ENCODE measurements at regions not wholly inside any gene's neighbourhood (a gene's known extent, or its start where the extent isn't known, plus 50 kb on each side); places are given as distances from the start of the nearest gene placed in this dataset.

DNA sequence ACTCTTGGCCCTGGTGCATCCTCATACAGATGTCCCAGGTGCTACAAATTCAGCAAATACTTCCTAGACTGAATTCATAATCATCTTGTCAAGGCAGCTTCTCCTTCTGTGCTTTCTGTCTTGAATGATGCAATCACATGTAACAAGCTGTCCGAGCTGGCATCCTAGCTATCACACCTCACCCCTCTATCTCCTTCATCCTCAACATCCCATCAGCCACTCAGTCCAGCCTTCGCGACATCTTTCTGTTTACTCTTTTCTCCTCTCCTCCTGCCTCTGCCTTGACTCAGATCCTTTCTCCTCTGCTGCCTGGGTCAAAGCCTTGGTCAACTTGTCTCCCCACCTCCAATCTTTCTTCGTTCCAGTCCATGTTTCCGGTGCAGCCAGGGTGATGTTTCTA is 240.4 kb upstream of the CELF2 start:
- FAIRE-seq = no peak

DNA sequence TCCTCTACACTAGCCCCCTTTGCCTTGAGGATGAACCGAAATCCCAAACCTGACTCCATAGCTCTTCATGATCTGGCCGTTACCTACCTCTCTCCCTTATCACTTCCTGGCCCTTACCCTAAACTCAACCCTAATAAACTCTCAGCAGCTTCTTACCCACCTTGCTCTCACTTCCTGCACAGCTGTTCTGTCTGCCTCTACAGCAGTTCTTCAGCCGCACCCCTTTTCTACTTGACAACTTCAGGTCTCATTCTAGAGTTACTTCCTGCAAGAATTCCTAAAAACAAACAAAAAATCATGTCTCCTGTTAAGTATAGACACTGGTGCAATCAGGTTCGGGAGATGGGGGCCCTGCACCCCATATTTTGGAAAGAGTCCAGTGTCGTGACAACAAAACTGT is 239.9 kb upstream of the CELF2 start:
- Histone ChIP-seq H3K4me3 (ENCODE audit: control insufficient read depth in 2 of 3, extremely low read depth in 1 of 3, insufficient read depth in 2 of 3, low read depth in 1 of 3, low read length in 3 of 3) (no peak overlapping the region), H2AFZ (ENCODE audit: control insufficient read depth, low read length) (no peak overlapping the region), H3K9me1 (ENCODE audit: control insufficient read depth, extremely low read depth, insufficient read depth, low read length) (no peaks in the 10 kb centered on the region), H3K27me3 (ENCODE audit: control insufficient read depth, extremely low read depth, insufficient read depth, low read length) (no peaks in the 10 kb centered on the region), H3K4me2 (ENCODE audit: control insufficient read depth, extremely low read depth, insufficient read depth, low read depth, low read length) (no peak overlapping the region), H3K4me1 (ENCODE audit: control insufficient read depth, extremely low read depth, insufficient read depth, low read length) (no peaks in the 10 kb centered on the region), H4K20me1 (ENCODE audit: control insufficient read depth, extremely low read depth, insufficient read depth, low read length) (no peaks in the 10 kb centered on the region), H3K27ac (ENCODE audit: control insufficient read depth, insufficient read depth, low read length) (no peak overlapping the region), H3K9ac (ENCODE audit: control insufficient read depth, extremely low read depth, insufficient read depth, low read length) (no peak overlapping the region), H3K79me2 (ENCODE audit: control insufficient read depth, insufficient read depth, low read length) (no peaks in the 10 kb centered on the region), H3K9me3 (ENCODE audit: control insufficient read depth, low read depth, low read length) (peaks cover 2% of the 10 kb centered on the region), H3K36me3 (ENCODE audit: control insufficient read depth in 2 of 2, extremely low read depth in 1 of 2, insufficient read depth in 2 of 2, low read length in 2 of 2) (peaks cover 0 to 3% of the 10 kb centered on the region in 2 experiments)
- DNase-seq (ENCODE audit: low read depth, low spot score) (no peak), FAIRE-seq (no peak)
- dilution Hi-C loops (cut with MboI; ENCODE audit: extremely low pct_ligation_motif_present, low sequenced_read_pairs) = no loop called here
- TF ChIP-seq, protein P1, sequence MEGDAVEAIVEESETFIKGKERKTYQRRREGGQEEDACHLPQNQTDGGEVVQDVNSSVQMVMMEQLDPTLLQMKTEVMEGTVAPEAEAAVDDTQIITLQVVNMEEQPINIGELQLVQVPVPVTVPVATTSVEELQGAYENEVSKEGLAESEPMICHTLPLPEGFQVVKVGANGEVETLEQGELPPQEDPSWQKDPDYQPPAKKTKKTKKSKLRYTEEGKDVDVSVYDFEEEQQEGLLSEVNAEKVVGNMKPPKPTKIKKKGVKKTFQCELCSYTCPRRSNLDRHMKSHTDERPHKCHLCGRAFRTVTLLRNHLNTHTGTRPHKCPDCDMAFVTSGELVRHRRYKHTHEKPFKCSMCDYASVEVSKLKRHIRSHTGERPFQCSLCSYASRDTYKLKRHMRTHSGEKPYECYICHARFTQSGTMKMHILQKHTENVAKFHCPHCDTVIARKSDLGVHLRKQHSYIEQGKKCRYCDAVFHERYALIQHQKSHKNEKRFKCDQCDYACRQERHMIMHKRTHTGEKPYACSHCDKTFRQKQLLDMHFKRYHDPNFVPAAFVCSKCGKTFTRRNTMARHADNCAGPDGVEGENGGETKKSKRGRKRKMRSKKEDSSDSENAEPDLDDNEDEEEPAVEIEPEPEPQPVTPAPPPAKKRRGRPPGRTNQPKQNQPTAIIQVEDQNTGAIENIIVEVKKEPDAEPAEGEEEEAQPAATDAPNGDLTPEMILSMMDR (optimal IDR thresholded peaks at IDR 0.05 in 1 of 3, IDR thresholded peaks at IDR 0.05 in 1 of 3, conservative IDR thresholded peaks at IDR 0.05 in 1 of 3; ENCODE audit: extremely low read depth in 1 of 3, insufficient read depth in 2 of 3, low read length in 3 of 3) = no peak
- no peak for TF ChIP-seq EZH2 (IDR thresholded peaks at IDR 0.05; ENCODE audit: low read length)

More for the DNA sequence above, 240.4 kb upstream of the CELF2 start:
- no peak overlapping the region for H3K9ac ChIP-seq (ENCODE audit: control insufficient read depth, extremely low read depth, insufficient read depth, low read length)
- H4K20me1 ChIP-seq (ENCODE audit: control insufficient read depth, extremely low read depth, insufficient read depth, low read length) = no peaks in the 10 kb centered on the region
- no peaks in the 10 kb centered on the region for H3K27me3 ChIP-seq (ENCODE audit: control insufficient read depth, extremely low read depth, insufficient read depth, low read length)
- H3K9me3 ChIP-seq (ENCODE audit: control insufficient read depth, low read depth, low read length) = peaks cover 2% of the 10 kb centered on the region
- no peak for DNase-seq (ENCODE audit: low read depth, low spot score)
- no peak overlapping the region for H3K4me3 ChIP-seq (ENCODE audit: control insufficient read depth in 2 of 3, extremely low read depth in 1 of 3, insufficient read depth in 2 of 3, low read depth in 1 of 3, low read length in 3 of 3)
- H3K36me3 ChIP-seq (ENCODE audit: control insufficient read depth in 2 of 2, extremely low read depth in 1 of 2, insufficient read depth in 2 of 2, low read length in 2 of 2) = peaks cover 0 to 3% of the 10 kb centered on the region in 2 experiments
- no peak overlapping the region for H3K4me2 ChIP-seq (ENCODE audit: control insufficient read depth, extremely low read depth, insufficient read depth, low read depth, low read length)
- dilution Hi-C loops (cut with MboI; ENCODE audit: extremely low pct_ligation_motif_present, low sequenced_read_pairs) = no loop called here
- no peak overlapping the region for H2AFZ ChIP-seq (ENCODE audit: control insufficient read depth, low read length)
- H3K79me2 ChIP-seq (ENCODE audit: control insufficient read depth, insufficient read depth, low read length) = no peaks in the 10 kb centered on the region
- H3K4me1 ChIP-seq (ENCODE audit: control insufficient read depth, extremely low read depth, insufficient read depth, low read length) = no peaks in the 10 kb centered on the region
- TF ChIP-seq EZH2 (IDR thresholded peaks at IDR 0.05; ENCODE audit: low read length) = no peak
- TF ChIP-seq, protein P1 (optimal IDR thresholded peaks at IDR 0.05 in 1 of 3, IDR thresholded peaks at IDR 0.05 in 1 of 3, conservative IDR thresholded peaks at IDR 0.05 in 1 of 3; ENCODE audit: extremely low read depth in 1 of 3, insufficient read depth in 2 of 3, low read length in 3 of 3) = no peak
- H3K27ac ChIP-seq (ENCODE audit: control insufficient read depth, insufficient read depth, low read length) = no peak overlapping the region
- no peaks in the 10 kb centered on the region for H3K9me1 ChIP-seq (ENCODE audit: control insufficient read depth, extremely low read depth, insufficient read depth, low read length)
